ENCODE measurements at regions not wholly inside any gene's neighbourhood (a gene's known extent, or its start where the extent isn't known, plus 50 kb on each side); places are given as distances from the start of the nearest gene placed in this dataset.

DNA sequence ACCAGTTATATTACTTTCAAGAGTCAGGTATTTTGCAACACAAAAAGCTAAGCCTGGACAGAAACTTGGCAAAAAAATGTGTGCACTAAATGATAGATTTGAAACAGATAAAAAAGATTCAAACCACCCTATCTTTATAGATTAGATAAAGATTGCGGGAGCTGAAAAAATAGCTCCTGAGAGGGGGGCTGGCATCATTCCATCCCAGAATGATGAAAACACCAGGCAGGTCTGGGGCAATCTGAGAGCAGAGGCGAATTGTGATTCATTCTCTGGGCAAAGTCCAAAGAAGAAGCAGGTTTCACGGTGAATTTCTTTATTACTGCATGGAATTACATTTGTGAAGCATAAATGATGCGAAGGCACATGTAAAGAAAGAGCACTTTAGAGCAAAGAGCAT lies 168.5 kb upstream of the DMD start:
- TF ChIP-seq, protein P1, sequence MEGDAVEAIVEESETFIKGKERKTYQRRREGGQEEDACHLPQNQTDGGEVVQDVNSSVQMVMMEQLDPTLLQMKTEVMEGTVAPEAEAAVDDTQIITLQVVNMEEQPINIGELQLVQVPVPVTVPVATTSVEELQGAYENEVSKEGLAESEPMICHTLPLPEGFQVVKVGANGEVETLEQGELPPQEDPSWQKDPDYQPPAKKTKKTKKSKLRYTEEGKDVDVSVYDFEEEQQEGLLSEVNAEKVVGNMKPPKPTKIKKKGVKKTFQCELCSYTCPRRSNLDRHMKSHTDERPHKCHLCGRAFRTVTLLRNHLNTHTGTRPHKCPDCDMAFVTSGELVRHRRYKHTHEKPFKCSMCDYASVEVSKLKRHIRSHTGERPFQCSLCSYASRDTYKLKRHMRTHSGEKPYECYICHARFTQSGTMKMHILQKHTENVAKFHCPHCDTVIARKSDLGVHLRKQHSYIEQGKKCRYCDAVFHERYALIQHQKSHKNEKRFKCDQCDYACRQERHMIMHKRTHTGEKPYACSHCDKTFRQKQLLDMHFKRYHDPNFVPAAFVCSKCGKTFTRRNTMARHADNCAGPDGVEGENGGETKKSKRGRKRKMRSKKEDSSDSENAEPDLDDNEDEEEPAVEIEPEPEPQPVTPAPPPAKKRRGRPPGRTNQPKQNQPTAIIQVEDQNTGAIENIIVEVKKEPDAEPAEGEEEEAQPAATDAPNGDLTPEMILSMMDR (IDR thresholded peaks at IDR 0.05): no peak
- no peak for TF ChIP-seq POLR2A (IDR thresholded peaks at IDR 0.05)
